HG03060 (cell line): ENCODE measurements at regions not wholly inside any gene's neighbourhood (a gene's known extent, or its start where the extent isn't known, plus 50 kb on each side); places are given as distances from the start of the nearest gene placed in this dataset.
"Not testable (repeated sequence)": the region's sequence is repeated elsewhere in the genome, so short reads cannot be mapped to it uniquely, and the experiment has no call there.

Experiments
- ATAC-seq: cut with Tn5 transposase; IDR thresholded peaks from one replicate; pipeline ENCODE4 v1.9.1; 2021; ENCODE audit warnings: low read depth, moderate number of reproducible peaks; ENCODE audit not compliant: unreplicated experiment

DNA sequence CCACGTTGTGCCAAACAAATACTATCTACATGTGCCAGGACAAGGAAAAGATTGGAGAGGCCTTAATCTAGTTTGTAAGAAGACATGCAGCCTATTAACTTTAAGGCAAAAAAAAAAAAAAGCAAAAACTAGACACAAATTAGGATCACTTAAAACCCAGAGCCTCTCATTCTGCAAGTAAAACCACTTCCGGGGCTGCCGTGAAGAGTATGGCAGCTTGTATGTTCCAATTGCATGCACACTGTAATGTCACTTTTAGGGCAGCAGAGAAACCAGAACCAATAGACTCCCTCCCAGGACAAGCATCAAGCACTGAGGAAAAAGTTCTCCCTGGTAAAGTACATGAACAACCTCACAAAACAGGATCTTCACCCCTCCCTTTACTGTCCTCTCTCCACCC lies 70.6 kb downstream of the RSL24D1 start:
- no peak for ATAC-seq

DNA sequence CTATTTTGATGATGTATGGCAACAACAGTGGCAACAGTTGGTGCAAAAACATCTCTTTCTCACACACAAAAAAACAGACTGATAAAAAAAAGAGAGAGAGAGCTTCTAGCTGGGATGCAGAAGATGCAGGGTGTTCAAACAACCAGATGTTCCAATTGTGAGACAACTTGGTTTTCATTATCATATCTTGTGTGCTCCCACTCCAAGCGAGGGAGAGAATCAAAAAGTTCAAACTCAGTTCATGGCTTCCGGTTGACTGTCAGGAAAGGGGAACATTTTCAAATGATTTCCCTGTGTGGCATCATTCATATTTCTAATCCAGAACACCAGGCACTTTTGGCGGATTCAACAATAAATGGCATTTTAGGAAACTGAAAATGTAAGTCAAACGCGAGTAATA lies 72.1 kb downstream of the RSL24D1 start:
- no peak for ATAC-seq

DNA sequence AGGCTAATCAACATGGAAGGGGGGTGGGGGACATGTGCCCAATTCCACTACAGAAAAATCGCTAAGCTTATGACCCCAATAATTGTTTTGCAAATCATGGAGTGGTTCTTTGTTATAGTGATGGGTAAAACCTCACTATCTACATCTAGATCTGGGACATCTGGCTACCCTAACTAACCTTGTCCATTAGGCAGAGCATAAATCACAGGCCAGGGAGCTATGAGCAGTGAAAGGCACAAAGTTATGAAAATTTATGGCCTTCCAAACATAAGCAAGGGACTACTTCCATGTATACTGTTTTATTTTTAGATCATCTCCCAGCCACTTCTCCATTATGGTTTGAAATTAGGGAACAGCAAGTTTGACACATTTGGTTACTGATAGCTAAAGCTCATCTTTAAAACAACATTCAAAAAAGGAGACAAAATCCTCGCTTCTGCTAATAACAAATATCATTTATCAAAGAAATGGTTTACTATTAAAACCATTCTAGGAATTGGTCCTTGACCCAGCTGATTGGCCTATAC lies 78.3 kb downstream of the RSL24D1 start:
- ATAC-seq: no peak

DNA sequence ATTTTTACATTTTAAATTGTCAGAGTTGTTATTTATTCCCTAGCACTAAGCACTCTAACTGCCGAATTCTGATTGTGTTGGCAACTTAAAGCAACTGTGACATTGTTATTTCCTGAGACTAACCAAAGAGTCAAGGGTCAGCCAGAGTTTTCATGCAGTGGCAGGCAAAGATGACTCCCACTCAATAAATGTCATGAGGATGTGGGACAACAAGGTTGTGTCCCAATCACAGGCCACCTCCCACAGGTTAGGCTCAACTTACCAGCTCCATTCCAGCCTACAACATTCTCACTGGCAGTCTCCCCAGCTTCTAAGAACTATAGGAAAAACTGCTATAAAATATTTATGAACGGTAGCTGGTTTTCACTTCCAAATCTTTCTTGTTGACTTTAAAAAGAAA lies 80.1 kb downstream of the RSL24D1 start:
- no peak for ATAC-seq

DNA sequence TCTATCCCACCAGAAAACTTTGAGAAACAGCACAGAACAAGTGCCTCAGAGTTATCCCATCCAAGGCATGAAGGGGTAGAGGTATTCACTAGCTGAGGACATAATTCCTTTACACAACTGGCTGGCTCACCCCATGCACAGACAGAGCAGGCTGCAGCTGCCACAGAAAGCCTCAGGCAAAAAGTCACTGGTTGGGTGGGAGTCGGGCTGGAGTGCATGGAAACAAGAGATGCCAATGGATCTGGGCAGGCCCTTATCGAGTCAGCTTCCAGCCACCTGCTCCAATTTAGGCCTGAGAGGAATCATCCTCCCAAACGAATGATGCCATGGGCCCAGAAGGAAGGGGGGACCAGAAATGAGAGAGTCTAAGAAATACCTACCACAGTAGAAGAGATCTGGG lies 83.0 kb downstream of the RSL24D1 start:
- ATAC-seq: no peak

GRCh38 chr15:55112706-55113105 lies 84.0 kb downstream of the RSL24D1 start:
- ATAC-seq: no peak

GRCh38 chr15:55110446-55110845 lies 86.3 kb downstream of the RSL24D1 start:
- no peak for ATAC-seq

GRCh38 chr15:55108858-55109518 lies 87.8 kb downstream of the RSL24D1 start:
- peak; percentile 51 for ATAC-seq

DNA sequence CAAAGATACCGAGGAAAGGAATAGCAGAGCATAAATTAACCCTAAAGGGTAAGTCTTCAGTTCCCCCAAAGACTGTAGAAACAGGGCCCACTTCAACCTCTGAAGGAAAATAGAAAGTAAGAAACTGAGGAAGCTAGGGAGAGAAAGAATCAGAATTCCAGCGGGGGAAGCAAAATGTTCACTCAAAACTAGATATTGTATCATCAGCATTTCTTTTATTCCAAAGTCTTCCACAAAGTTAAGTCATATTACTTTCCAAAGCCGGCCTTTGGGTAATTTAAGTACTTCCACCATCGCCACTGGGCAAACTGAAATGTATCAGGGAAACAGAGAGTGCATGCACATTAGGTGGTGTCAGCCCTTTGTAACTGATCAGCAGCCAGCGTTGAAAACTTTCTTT lies 88.3 kb downstream of the RSL24D1 start:
- no peak for ATAC-seq

GRCh38 chr15:55106155-55106554 lies 90.6 kb downstream of the RSL24D1 start:
- no peak for ATAC-seq

DNA sequence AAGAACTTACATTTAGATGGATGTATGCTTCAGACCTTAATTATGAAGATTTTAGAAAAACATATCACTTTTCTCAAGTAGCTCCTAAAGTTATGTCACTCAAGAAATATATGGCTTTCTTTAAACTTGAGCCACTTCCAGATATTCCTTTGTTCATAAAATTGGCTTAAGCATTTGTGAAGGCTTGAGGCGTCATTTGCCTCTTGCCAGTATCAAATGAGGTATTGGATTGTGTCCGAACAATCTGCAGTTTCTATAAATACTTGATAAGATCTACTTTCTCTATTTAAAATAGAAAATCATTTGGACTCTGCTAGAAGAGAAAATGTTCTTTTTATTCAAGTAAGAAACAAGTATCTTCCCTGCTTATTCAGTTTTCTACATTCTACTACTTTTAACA lies 102.6 kb downstream of the RSL24D1 start:
- ATAC-seq: no peak

DNA sequence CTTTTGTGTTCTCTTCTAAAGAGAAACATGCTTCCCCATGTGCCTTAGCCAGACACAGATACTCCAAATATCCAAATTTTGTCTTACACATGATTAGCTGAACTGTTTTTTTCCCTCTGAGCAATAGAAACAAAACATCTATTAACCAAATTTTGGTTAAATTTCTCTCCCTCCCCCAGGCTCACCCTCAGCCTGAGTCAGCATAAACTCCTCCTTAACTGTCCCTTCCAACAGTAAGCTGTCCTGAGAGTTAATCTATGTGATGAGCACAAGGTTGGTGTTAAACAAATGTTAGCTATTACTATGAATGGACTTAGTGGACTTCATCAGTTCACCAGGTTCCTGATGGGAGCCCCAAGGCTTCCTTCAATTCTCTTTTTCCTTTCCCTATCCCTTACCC lies 108.5 kb downstream of the RSL24D1 start:
- ATAC-seq: no peak

DNA sequence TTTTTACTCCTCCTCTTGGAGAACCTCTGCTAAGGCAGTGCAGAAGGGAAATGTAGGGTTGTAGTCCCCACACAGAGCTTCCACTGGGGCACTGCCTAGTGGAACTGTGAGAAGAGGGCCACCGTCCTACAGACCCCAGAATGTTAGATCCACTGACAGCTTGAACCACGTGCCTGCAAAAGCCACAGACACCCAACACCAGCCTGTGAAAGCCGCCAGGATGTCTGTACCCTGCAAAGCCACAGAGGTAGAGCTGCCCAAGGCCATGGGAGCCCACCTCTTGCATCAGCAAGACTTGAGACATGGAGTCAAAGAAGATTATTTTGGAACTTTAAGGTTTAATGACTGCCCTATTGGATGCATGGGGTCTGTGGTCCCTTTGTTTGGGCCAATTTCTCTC lies 112.1 kb downstream of the RSL24D1 start:
- no peak for ATAC-seq

DNA sequence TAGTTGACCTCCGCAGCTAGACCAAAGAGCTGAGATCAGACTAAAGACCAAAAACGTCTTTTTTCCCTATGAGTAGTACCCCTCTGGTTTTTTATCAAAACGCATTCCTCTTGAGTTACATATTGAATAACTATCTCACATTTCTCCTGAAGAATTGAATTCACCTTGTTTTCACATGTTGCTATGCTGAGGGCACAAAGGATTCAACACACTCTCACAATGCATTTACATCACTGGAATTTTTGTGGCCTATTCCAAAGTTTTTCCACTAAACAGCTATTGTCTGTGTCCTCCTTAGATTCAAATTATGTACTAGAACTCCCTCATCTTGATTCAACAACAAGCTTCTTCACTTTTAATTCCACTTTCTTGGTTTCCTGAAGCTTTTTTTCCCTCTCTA lies 112.5 kb downstream of the RSL24D1 start:
- no peak for ATAC-seq

DNA sequence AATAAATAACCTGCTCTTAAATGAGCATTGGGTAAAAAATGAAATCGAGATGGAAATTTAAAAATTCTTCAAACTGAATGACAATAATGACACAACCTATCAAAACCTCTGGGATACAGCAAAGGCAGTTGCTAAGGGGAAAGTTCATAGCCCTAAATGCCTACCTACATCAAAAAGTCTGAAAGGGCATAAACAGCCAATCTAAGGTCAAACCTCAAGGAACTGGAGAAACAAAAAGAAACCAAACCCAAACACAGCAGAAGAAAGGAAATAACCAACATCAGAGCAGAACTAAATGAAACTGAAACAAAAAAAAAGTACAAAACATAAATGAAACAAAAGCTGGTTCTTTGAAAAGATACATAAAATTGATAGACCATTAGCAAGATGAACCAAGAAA lies 119.7 kb downstream of the RSL24D1 start:
- ATAC-seq: not testable (repeated sequence)

DNA sequence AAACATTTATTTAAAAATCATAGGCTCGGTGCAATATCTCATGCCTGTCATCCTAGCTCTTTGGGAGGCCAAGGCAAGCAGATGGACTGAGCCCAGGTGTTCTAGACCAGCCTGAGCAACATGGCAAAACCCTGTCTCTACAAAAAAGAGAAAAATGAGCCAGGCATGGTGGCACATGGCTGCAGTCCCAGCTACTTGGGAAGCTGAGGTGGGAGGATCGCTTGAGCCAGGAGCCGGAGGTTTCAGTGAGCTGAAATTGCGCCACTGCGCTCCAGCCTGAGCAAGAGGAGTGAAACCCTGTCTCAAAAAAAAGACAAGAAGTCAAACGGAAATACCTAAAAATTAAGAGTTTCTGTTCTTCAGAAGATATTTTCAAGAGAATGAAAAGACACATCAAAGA lies 122.3 kb downstream of the RSL24D1 start:
- ATAC-seq: no peak

DNA sequence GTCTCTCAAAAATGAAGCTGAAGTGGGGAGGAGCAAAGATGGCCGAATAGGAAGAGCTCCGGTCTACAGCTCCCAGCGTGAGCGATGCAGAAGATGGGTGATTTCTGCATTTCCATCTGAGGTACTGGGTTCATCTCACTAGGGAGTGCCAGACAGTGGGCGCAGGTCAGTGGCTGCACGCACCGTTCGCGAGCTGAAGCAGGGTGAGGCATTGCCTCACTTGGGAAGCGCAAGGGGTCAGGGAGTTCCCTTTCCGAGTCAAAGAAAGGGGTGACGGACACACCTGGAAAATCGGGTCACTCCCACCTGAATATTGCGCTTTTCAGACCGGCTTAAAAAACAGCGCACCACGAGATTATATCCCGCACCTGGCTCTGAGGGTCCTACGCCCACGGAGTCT lies 132.8 kb downstream of the RSL24D1 start:
- ATAC-seq: not testable (repeated sequence)

- ATAC-seq: no peak
These were observed 135.9 kb downstream of the RSL24D1 start for GRCh38 chr15:55060836-55061235.

GRCh38 chr15:55056500-55056899 lies 140.2 kb downstream of the RSL24D1 start:
- ATAC-seq: no peak

GRCh38 chr15:55044162-55044561 lies 152.6 kb downstream of the RSL24D1 start:
- ATAC-seq: no peak

GRCh38 chr15:55037071-55037470 lies 159.7 kb downstream of the RSL24D1 start:
- ATAC-seq: no peak

GRCh38 chr15:55035749-55036148 lies 161.0 kb downstream of the RSL24D1 start:
- no peak for ATAC-seq

- no peak for ATAC-seq
These were observed 163.2 kb downstream of the RSL24D1 start for GRCh38 chr15:55033574-55033973.
